Colonic mucosa (tissue), 4 donors: ENCODE measurements at regions not wholly inside any gene's neighbourhood (a gene's known extent, or its start where the extent isn't known, plus 50 kb on each side); places are given as distances from the start of the nearest gene placed in this dataset.

Experiments used
- DNase-seq: peaks from one replicate; pipeline ENCODE4 v3.0.0-alpha.2; 2020
- H3K27ac ChIP-seq: fragments of 200-600 bp; one replicate; pipeline ENCODE4 v1.8.0; 2021
- H3K27me3 ChIP-seq: fragments of 200-600 bp; one replicate; pipeline ENCODE4 v1.8.0; 2021
- H3K36me3 ChIP-seq: fragments of 200-600 bp; one replicate; pipeline ENCODE4 v1.8.0; 2021
- H3K4me1 ChIP-seq: fragments of 200-600 bp; one replicate; pipeline ENCODE4 v1.8.0; 2021; ENCODE audit warnings: mild to moderate bottlenecking
- H3K4me3 ChIP-seq: fragments of 200-600 bp; one replicate; pipeline ENCODE4 v1.8.0; 2021
- H3K9ac ChIP-seq, 2 donors: one replicate each; pipeline ENCODE4 v1.7.0; 2013; ENCODE audit warnings: control low read depth in 2 of 2, low read depth in 2 of 2, low read length in 2 of 2
- H3K9me3 ChIP-seq: fragments of 200-600 bp; one replicate; pipeline ENCODE4 v1.8.0; 2021
- CTCF ChIP-seq: fragments of 200-600 bp; IDR thresholded peaks from one replicate; pipeline ENCODE4 v1.8.0; 2022; ENCODE audit warnings: antibody characterized with exemption, mild to moderate bottlenecking
- intact Hi-C: fragments of 100-400 bp; cut with DNase I; formaldehyde crosslinking; loops from one replicate; pipeline ENCODE4 v1.14.1; 2022
- donor health status: healthy.
- donor health status: DM: no; HTN: no; CAD: no.
- donor health status: DM: no; HTN: no; CAD: no.

DNA sequence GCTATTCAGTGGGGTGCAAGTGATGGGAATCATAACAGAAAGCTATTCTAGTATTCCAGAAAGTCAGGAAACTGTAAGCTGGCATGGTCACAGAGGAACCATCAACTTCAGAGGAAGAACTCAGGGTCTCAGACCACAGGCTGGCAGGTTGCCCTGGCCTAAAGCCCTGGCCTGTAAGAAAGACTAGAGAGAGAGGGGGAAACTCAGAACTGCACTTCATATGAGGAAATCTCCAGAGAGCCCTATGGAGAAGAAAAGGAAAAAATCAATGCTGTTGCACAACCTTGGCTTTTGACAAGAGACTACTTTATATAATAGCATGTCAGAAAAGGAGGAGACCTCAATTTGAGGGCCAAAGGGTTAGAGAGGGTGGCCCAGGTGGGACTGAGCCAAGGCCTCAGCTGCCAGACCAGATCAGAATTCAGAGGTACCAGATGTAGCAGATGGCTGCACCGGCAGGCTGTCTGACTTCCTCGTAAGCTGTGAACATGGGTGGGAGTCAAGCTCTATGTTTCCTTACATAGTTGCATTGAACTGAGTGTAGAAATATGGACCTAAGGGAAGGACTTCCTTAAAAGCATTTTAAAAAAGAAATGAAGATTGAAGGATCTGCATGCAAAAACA, 333.8 kb downstream of the PDCD6IP start:
- Histone ChIP-seq H3K4me1 (no peaks in the 10 kb centered on the region), H3K36me3 (no peaks in the 10 kb centered on the region), H3K9me3 (no peaks in the 10 kb centered on the region), H3K27ac (no peak overlapping the region), H3K27me3 (no peaks in the 10 kb centered on the region), H3K9ac (no peak overlapping the region), H3K4me3 (no peak overlapping the region)
- DNase-seq, result no peak
- TF ChIP-seq CTCF, result no peak
- intact Hi-C loops, result no loop called here

- no peak for TF ChIP-seq CTCF
- H3K4me1 ChIP-seq, result no peaks in the 10 kb centered on the region
- H3K9me3 ChIP-seq, result no peaks in the 10 kb centered on the region
- H3K27me3 ChIP-seq, result no peaks in the 10 kb centered on the region
- H3K9ac ChIP-seq, result no peak overlapping the region
- no peak for DNase-seq
- intact Hi-C loops, result no loop called here
- H3K4me3 ChIP-seq, result no peak overlapping the region
- no peak overlapping the region for H3K27ac ChIP-seq
- no peaks in the 10 kb centered on the region for H3K36me3 ChIP-seq
Observed at GRCh38 chr3:34139566-34139965, 341.1 kb downstream of the PDCD6IP start.

- Histone ChIP-seq H3K36me3 (no peaks in the 10 kb centered on the region), H3K9ac (no peak overlapping the region), H3K9me3 (no peaks in the 10 kb centered on the region), H3K4me1 (no peaks in the 10 kb centered on the region), H3K27ac (no peak overlapping the region), H3K4me3 (no peak overlapping the region), H3K27me3 (no peaks in the 10 kb centered on the region)
- DNase-seq, result no peak
- intact Hi-C loops, result no loop called here
- TF ChIP-seq CTCF, result no peak
Observed at GRCh38 chr3:34140616-34141015, 342.2 kb downstream of the PDCD6IP start.

- H3K4me3 ChIP-seq, result no peak overlapping the region
- intact Hi-C loops, result no loop called here
- no peaks in the 10 kb centered on the region for H3K9me3 ChIP-seq
- H3K36me3 ChIP-seq, result no peaks in the 10 kb centered on the region
- H3K27me3 ChIP-seq, result no peaks in the 10 kb centered on the region
- H3K4me1 ChIP-seq, result no peaks in the 10 kb centered on the region
- DNase-seq, result no peak
- H3K27ac ChIP-seq, result no peak overlapping the region
- TF ChIP-seq CTCF, result no peak
- no peak overlapping the region for H3K9ac ChIP-seq
Observed at GRCh38 chr3:34141841-34142337, 343.5 kb downstream of the PDCD6IP start.

- no peak overlapping the region for H3K27ac ChIP-seq
- no peaks in the 10 kb centered on the region for H3K36me3 ChIP-seq
- no peaks in the 10 kb centered on the region for H3K4me1 ChIP-seq
- no peak overlapping the region for H3K4me3 ChIP-seq
- no peak for TF ChIP-seq CTCF
- intact Hi-C loops, result no loop called here
- no peaks in the 10 kb centered on the region for H3K27me3 ChIP-seq
- no peak for DNase-seq
- no peaks in the 10 kb centered on the region for H3K9me3 ChIP-seq
- no peak overlapping the region for H3K9ac ChIP-seq
Observed at GRCh38 chr3:34145796-34146195, 347.4 kb downstream of the PDCD6IP start.
